Stomach smooth muscle (tissue), 2 donors: ENCODE measurements at regions not wholly inside any gene's neighbourhood (a gene's known extent, or its start where the extent isn't known, plus 50 kb on each side); places are given as distances from the start of the nearest gene placed in this dataset.
"Not testable (repeated sequence)": the region's sequence is repeated elsewhere in the genome, so short reads cannot be mapped to it uniquely, and the experiment has no call there.

Experiments
- H3K27ac ChIP-seq: one replicate; pipeline ENCODE4 v1.7.0; 2013; ENCODE audit warnings: mild to moderate bottlenecking, low read length, inconsistent platforms
- H3K27me3 ChIP-seq, 2 donors: one replicate each; pipeline ENCODE4 v1.7.0; 2013; ENCODE audit warnings: low read length in 2 of 2; ENCODE audit not compliant: insufficient read depth in 2 of 2, control insufficient read depth in 1 of 2
- H3K36me3 ChIP-seq, 2 donors: one replicate each; pipeline ENCODE4 v1.7.0; 2013; ENCODE audit warnings: low read length in 2 of 2; ENCODE audit not compliant: control insufficient read depth in 2 of 2, insufficient read depth in 2 of 2
- H3K4me1 ChIP-seq: one replicate; pipeline ENCODE4 v1.7.0; 2013; ENCODE audit warnings: low read length; ENCODE audit not compliant: control insufficient read depth, insufficient read depth
- H3K4me3 ChIP-seq, 2 donors: one replicate each; pipeline ENCODE4 v1.7.0; 2013; ENCODE audit warnings: low read length in 2 of 2
- H3K9ac ChIP-seq, 2 donors: one replicate each; pipeline ENCODE4 v1.7.0; 2013; ENCODE audit warnings: low read length in 2 of 2, mild to moderate bottlenecking in 1 of 2
- H3K9me3 ChIP-seq, 2 donors: one replicate each; pipeline ENCODE4 v1.7.0; 2013; ENCODE audit warnings: low read length in 2 of 2; ENCODE audit not compliant: control insufficient read depth in 2 of 2
- donor health status: healthy.
- donor health status: Pancreatic carcinoma.

- not testable (repeated sequence) for H3K27me3 ChIP-seq, H3K9ac ChIP-seq, H3K4me1 ChIP-seq, H3K36me3 ChIP-seq, H3K4me3 ChIP-seq, H3K27ac ChIP-seq, H3K9me3 ChIP-seq
Measured at GRCh38 chr7:6882321-6882721, 56.2 kb upstream of the CCZ1B start.

- not testable (repeated sequence) for H3K4me3 ChIP-seq, H3K27ac ChIP-seq, H3K9ac ChIP-seq, H3K4me1 ChIP-seq, H3K9me3 ChIP-seq, H3K36me3 ChIP-seq, H3K27me3 ChIP-seq
Measured at GRCh38 chr7:6883756-6884155, 57.7 kb upstream of the CCZ1B start.

- no peak overlapping the region for H3K4me3 ChIP-seq
- H3K27ac ChIP-seq: no peak overlapping the region
- H3K9ac ChIP-seq: no peak overlapping the region
Measured at GRCh38 chr7:6886198-6886597, 60.1 kb upstream of the CCZ1B start.

GRCh38 chr7:6888267-6889045 is 62.4 kb upstream of the CCZ1B start:
- H3K27me3 ChIP-seq, H3K36me3 ChIP-seq, H3K9me3 ChIP-seq, H3K27ac ChIP-seq, H3K4me1 ChIP-seq, H3K4me3 ChIP-seq, H3K9ac ChIP-seq: not testable (repeated sequence)

More at GRCh38 chr7:6886198-6886597, 60.1 kb upstream of the CCZ1B start:
- peaks cover 0 to 2% of the 10 kb centered on the region in 2 donors for H3K27me3 ChIP-seq
- H3K9me3 ChIP-seq: no peaks in the 10 kb centered on the region
- H3K4me1 ChIP-seq: no peaks in the 10 kb centered on the region
- H3K36me3 ChIP-seq: no peaks in the 10 kb centered on the region

- peaks cover 0 to 2% of the 10 kb centered on the region in 2 donors for H3K27me3 ChIP-seq
- no peaks in the 10 kb centered on the region for H3K4me1 ChIP-seq
- H3K36me3 ChIP-seq: no peaks in the 10 kb centered on the region
- H3K27ac ChIP-seq: no peak overlapping the region
- no peak overlapping the region for H3K9ac ChIP-seq
- no peaks in the 10 kb centered on the region for H3K9me3 ChIP-seq
- no peak overlapping the region for H3K4me3 ChIP-seq
Measured at GRCh38 chr7:6889252-6889812, 63.3 kb upstream of the CCZ1B start.

- H3K4me1 ChIP-seq, H3K27me3 ChIP-seq, H3K4me3 ChIP-seq, H3K9ac ChIP-seq, H3K27ac ChIP-seq, H3K9me3 ChIP-seq, H3K36me3 ChIP-seq: not testable (repeated sequence)
Measured at GRCh38 chr7:6902097-6902518, 76.0 kb upstream of the CCZ1B start.

GRCh38 chr7:6903289-6903688 is 77.2 kb upstream of the CCZ1B start:
- H3K36me3 ChIP-seq, H3K27me3 ChIP-seq, H3K9me3 ChIP-seq, H3K9ac ChIP-seq, H3K27ac ChIP-seq, H3K4me1 ChIP-seq, H3K4me3 ChIP-seq: not testable (repeated sequence)

- H3K4me1 ChIP-seq, H3K27me3 ChIP-seq, H3K4me3 ChIP-seq, H3K27ac ChIP-seq, H3K36me3 ChIP-seq, H3K9ac ChIP-seq, H3K9me3 ChIP-seq: not testable (repeated sequence)
Measured at GRCh38 chr7:6903792-6904191, 77.7 kb upstream of the CCZ1B start.

- Histone ChIP-seq H3K9ac (no peak overlapping the region), H3K9me3 (no peaks in the 10 kb centered on the region), H3K4me3 (no peak overlapping the region), H3K27me3 (no peaks in the 10 kb centered on the region), H3K4me1 (no peaks in the 10 kb centered on the region), H3K27ac (no peak overlapping the region), H3K36me3 (no peaks in the 10 kb centered on the region)
Measured at GRCh38 chr7:6917258-6917657, 91.2 kb upstream of the CCZ1B start.

- H3K4me1 ChIP-seq, H3K4me3 ChIP-seq, H3K27ac ChIP-seq, H3K27me3 ChIP-seq, H3K9me3 ChIP-seq, H3K36me3 ChIP-seq, H3K9ac ChIP-seq: not testable (repeated sequence)
Measured at GRCh38 chr7:6919169-6919568, 93.1 kb upstream of the CCZ1B start.

GRCh38 chr7:6924523-6924922 is 98.4 kb upstream of the CCZ1B start:
- H3K36me3 ChIP-seq, H3K9ac ChIP-seq, H3K27ac ChIP-seq, H3K4me3 ChIP-seq, H3K27me3 ChIP-seq, H3K9me3 ChIP-seq, H3K4me1 ChIP-seq: not testable (repeated sequence)
